ENCODE measurements at regions not wholly inside any gene's neighbourhood (a gene's known extent, or its start where the extent isn't known, plus 50 kb on each side); places are given as distances from the start of the nearest gene placed in this dataset.
A peak's percentile ranks its signal among the peaks of the same experiment; 100 is the strongest.

- TF ChIP-seq CTCF (conservative IDR thresholded peaks at IDR 0.05; ENCODE audit: control insufficient read depth, insufficient read depth, low read depth, low read length), result no peak
- no peak for DNase-seq (ENCODE audit: low read depth)
- no peak overlapping the region for H3K4me3 ChIP-seq (ENCODE audit: control insufficient read depth, low read depth, low read length)
Observed at GRCh38 chr11:80862011-80862410, 1421.2 kb upstream of the TENM4 start.

GRCh38 chr11:80861193-80861592 lies 1420.4 kb upstream of the TENM4 start:
- H3K4me3 ChIP-seq (ENCODE audit: control insufficient read depth, low read depth, low read length), result no peak overlapping the region
- TF ChIP-seq CTCF (conservative IDR thresholded peaks at IDR 0.05; ENCODE audit: control insufficient read depth, insufficient read depth, low read depth, low read length), result no peak
- no peak for DNase-seq (ENCODE audit: low read depth)

- H3K4me3 ChIP-seq (ENCODE audit: control insufficient read depth, low read depth, low read length), result no peak overlapping the region
- TF ChIP-seq CTCF (conservative IDR thresholded peaks at IDR 0.05; ENCODE audit: control insufficient read depth, insufficient read depth, low read depth, low read length), result no peak
- DNase-seq (ENCODE audit: low read depth), result peak; percentile 54
Observed at GRCh38 chr11:80860632-80861031, 1419.8 kb upstream of the TENM4 start.

- DNase-seq (ENCODE audit: low read depth), result peak; percentile 72
- no peak for TF ChIP-seq CTCF (conservative IDR thresholded peaks at IDR 0.05; ENCODE audit: control insufficient read depth, insufficient read depth, low read depth, low read length)
- H3K4me3 ChIP-seq (ENCODE audit: control insufficient read depth, low read depth, low read length), result no peak overlapping the region
Observed at GRCh38 chr11:80856066-80856465, 1415.2 kb upstream of the TENM4 start.

GRCh38 chr11:80855426-80855825 lies 1414.6 kb upstream of the TENM4 start:
- no peak for TF ChIP-seq CTCF (conservative IDR thresholded peaks at IDR 0.05; ENCODE audit: control insufficient read depth, insufficient read depth, low read depth, low read length)

GRCh38 chr11:80849253-80849652 lies 1408.4 kb upstream of the TENM4 start:
- no peak for DNase-seq (ENCODE audit: low read depth)
- no peak for TF ChIP-seq CTCF (conservative IDR thresholded peaks at IDR 0.05; ENCODE audit: control insufficient read depth, insufficient read depth, low read depth, low read length)
- H3K4me3 ChIP-seq (ENCODE audit: control insufficient read depth, low read depth, low read length), result no peak overlapping the region

More at GRCh38 chr11:80855426-80855825, 1414.6 kb upstream of the TENM4 start:
- no peak overlapping the region for H3K4me3 ChIP-seq (ENCODE audit: control insufficient read depth, low read depth, low read length)
- no peak for DNase-seq (ENCODE audit: low read depth)

GRCh38 chr11:80846979-80847378 lies 1406.1 kb upstream of the TENM4 start:
- no peak for DNase-seq (ENCODE audit: low read depth)
- H3K4me3 ChIP-seq (ENCODE audit: control insufficient read depth, low read depth, low read length), result no peak overlapping the region
- TF ChIP-seq CTCF (conservative IDR thresholded peaks at IDR 0.05; ENCODE audit: control insufficient read depth, insufficient read depth, low read depth, low read length), result no peak

Measured in fibroblast of mammary gland (primary cell).